Mesodermal cell (in vitro differentiated cells): ENCODE measurements at regions not wholly inside any gene's neighbourhood (a gene's known extent, or its start where the extent isn't known, plus 50 kb on each side); places are given as distances from the start of the nearest gene placed in this dataset.

ENCODE experiments used
- H3K27ac ChIP-seq: 2 replicates; pipeline ENCODE4 v1.7.0; 2013; ENCODE audit warnings: mild to moderate bottlenecking, low read depth, low read length, moderate library complexity; ENCODE audit not compliant: severe bottlenecking
- H3K36me3 ChIP-seq: 2 replicates; pipeline ENCODE4 v1.7.1; 2013; ENCODE audit warnings: mild to moderate bottlenecking, low read length, moderate library complexity; ENCODE audit not compliant: control insufficient read depth, insufficient read depth
- H3K4me1 ChIP-seq: one replicate; pipeline ENCODE4 v1.7.1; 2013; ENCODE audit warnings: mild to moderate bottlenecking, low read length; ENCODE audit not compliant: insufficient read depth, control insufficient read depth, poor library complexity, severe bottlenecking
- H3K4me3 ChIP-seq: 2 replicates; pipeline ENCODE4 v1.7.0; 2013; ENCODE audit warnings: low read length, control low read depth, mild to moderate bottlenecking; ENCODE audit not compliant: insufficient read depth, poor library complexity, severe bottlenecking; ENCODE audit errors: extremely low read depth
- H3K9me3 ChIP-seq: 2 replicates; pipeline ENCODE4 v1.7.1; 2013; ENCODE audit warnings: mild to moderate bottlenecking, low read length, moderate library complexity; ENCODE audit not compliant: control insufficient read depth
- whole genome bisulfite sequencing, 2 experiments: methylation state at CpG; one replicate each; pipeline ENCODE4 v1.1.5; 2013; ENCODE audit warnings: missing lambda C conversion rate in 2 of 2; ENCODE audit not compliant: insufficient coverage in 2 of 2; 5-methylcytosine and 5-hydroxymethylcytosine counted together

- peaks cover 4% of the 10 kb centered on the region for H3K9me3 ChIP-seq
- H3K27ac ChIP-seq: peak overlapping the region; percentile 6
- no peaks in the 10 kb centered on the region for H3K4me1 ChIP-seq
- no peak overlapping the region for H3K4me3 ChIP-seq
- 81 to 96% methylated on average over 3 of the region's 5 CpGs for WGBS, 2 experiments
- H3K36me3 ChIP-seq: no peaks in the 10 kb centered on the region
Observed at GRCh38 chr6:9007027-9007426, 571.7 kb upstream of the SLC35B3 start.

GRCh38 chr6:9002833-9003232 lies 567.5 kb upstream of the SLC35B3 start:
- H3K36me3 ChIP-seq: no peaks in the 10 kb centered on the region
- no peaks in the 10 kb centered on the region for H3K4me1 ChIP-seq
- H3K4me3 ChIP-seq: no peak overlapping the region
- H3K9me3 ChIP-seq: peaks cover 4% of the 10 kb centered on the region
- no peak overlapping the region for H3K27ac ChIP-seq
- WGBS, 2 experiments: 92 to 100% methylated on average over 1 to 2 of the region's 6 CpGs

- no peak overlapping the region for H3K4me3 ChIP-seq
- H3K27ac ChIP-seq: no peak overlapping the region
- no peaks in the 10 kb centered on the region for H3K9me3 ChIP-seq
- no CpG with 5 or more reads among the region's 1 CpG for WGBS, 2 experiments
- H3K4me1 ChIP-seq: no peaks in the 10 kb centered on the region
- no peaks in the 10 kb centered on the region for H3K36me3 ChIP-seq
Observed at GRCh38 chr6:8995156-8995555, 559.8 kb upstream of the SLC35B3 start.

- 83 to 96% methylated on average over 1 to 3 of the region's 3 CpGs for WGBS, 2 experiments
- no peaks in the 10 kb centered on the region for H3K36me3 ChIP-seq
- H3K27ac ChIP-seq: no peak overlapping the region
- H3K4me1 ChIP-seq: no peaks in the 10 kb centered on the region
- H3K4me3 ChIP-seq: no peak overlapping the region
- no peaks in the 10 kb centered on the region for H3K9me3 ChIP-seq
Observed at GRCh38 chr6:8993111-8993510, 557.8 kb upstream of the SLC35B3 start.

- H3K27ac ChIP-seq: no peak overlapping the region
- H3K9me3 ChIP-seq: no peaks in the 10 kb centered on the region
- WGBS, 2 experiments: 53 to 100% methylated on average over 1 to 2 of the region's 3 CpGs
- no peaks in the 10 kb centered on the region for H3K36me3 ChIP-seq
- no peak overlapping the region for H3K4me3 ChIP-seq
- no peaks in the 10 kb centered on the region for H3K4me1 ChIP-seq
Observed at GRCh38 chr6:8991844-8992243, 556.5 kb upstream of the SLC35B3 start.

GRCh38 chr6:8990075-8990474 lies 554.7 kb upstream of the SLC35B3 start:
- H3K27ac ChIP-seq: no peak overlapping the region
- H3K36me3 ChIP-seq: no peaks in the 10 kb centered on the region
- no peak overlapping the region for H3K4me3 ChIP-seq
- H3K4me1 ChIP-seq: no peaks in the 10 kb centered on the region
- WGBS, 2 experiments: 100% methylated on average over 1 of the region's 2 CpGs; no CpG with 5 or more reads in 1 of the 2 experiments
- H3K9me3 ChIP-seq: no peaks in the 10 kb centered on the region

GRCh38 chr6:8983202-8983688 lies 547.9 kb upstream of the SLC35B3 start:
- Histone ChIP-seq H3K36me3 (no peaks in the 10 kb centered on the region), H3K4me3 (no peak overlapping the region), H3K27ac (no peak overlapping the region), H3K9me3 (no peaks in the 10 kb centered on the region), H3K4me1 (no peaks in the 10 kb centered on the region)
- WGBS, 2 experiments: 3 to 8% methylated on average over 9 to 10 of the region's 10 CpGs

GRCh38 chr6:8982668-8983067 lies 547.3 kb upstream of the SLC35B3 start:
- Histone ChIP-seq H3K4me3 (no peak overlapping the region), H3K36me3 (no peaks in the 10 kb centered on the region), H3K9me3 (no peaks in the 10 kb centered on the region), H3K27ac (no peak overlapping the region), H3K4me1 (no peaks in the 10 kb centered on the region)
- WGBS, 2 experiments: 76 to 86% methylated on average over 5 to 7 of the region's 9 CpGs

GRCh38 chr6:8973395-8973794 lies 538.0 kb upstream of the SLC35B3 start:
- H3K27ac ChIP-seq: no peak overlapping the region
- H3K4me3 ChIP-seq: no peak overlapping the region
- H3K4me1 ChIP-seq: no peaks in the 10 kb centered on the region

GRCh38 chr6:8969747-8970146 lies 534.4 kb upstream of the SLC35B3 start:
- Histone ChIP-seq H3K4me3 (no peak overlapping the region), H3K36me3 (no peaks in the 10 kb centered on the region), H3K9me3 (peaks cover 11% of the 10 kb centered on the region), H3K4me1 (no peaks in the 10 kb centered on the region), H3K27ac (no peak overlapping the region)

More at GRCh38 chr6:8973395-8973794, 538.0 kb upstream of the SLC35B3 start:
- Histone ChIP-seq H3K36me3 (no peaks in the 10 kb centered on the region), H3K9me3 (peaks cover 11% of the 10 kb centered on the region)

- Histone ChIP-seq H3K4me1 (peaks cover 6% of the 10 kb centered on the region), H3K27ac (no peak overlapping the region), H3K36me3 (no peaks in the 10 kb centered on the region), H3K9me3 (no peaks in the 10 kb centered on the region), H3K4me3 (no peak overlapping the region)
Observed at GRCh38 chr6:8958894-8959511, 523.7 kb upstream of the SLC35B3 start.
